Trophoblast cell (in vitro differentiated cells and primary cell): ENCODE measurements at regions not wholly inside any gene's neighbourhood (a gene's known extent, or its start where the extent isn't known, plus 50 kb on each side); places are given as distances from the start of the nearest gene placed in this dataset.

Experiments
- DNase-seq, 2 donors: peaks; one replicate each; pipeline ENCODE4 v3.0.0-alpha.2; 2016
- H2AFZ ChIP-seq: 2 replicates; pipeline ENCODE4 v1.6.1; 2013; ENCODE audit warnings: low read length, moderate library complexity, mild to moderate bottlenecking; ENCODE audit not compliant: insufficient read depth, poor library complexity
- H2AK5ac ChIP-seq: 2 replicates; pipeline ENCODE4 v1.6.1; 2013; ENCODE audit warnings: mild to moderate bottlenecking, low read length
- H2BK120ac ChIP-seq: 2 replicates; pipeline ENCODE4 v1.6.1; 2013; ENCODE audit warnings: low read length, mild to moderate bottlenecking, moderate library complexity; ENCODE audit not compliant: insufficient read depth, poor library complexity
- H2BK12ac ChIP-seq: 2 replicates; pipeline ENCODE4 v1.6.1; 2013; ENCODE audit warnings: mild to moderate bottlenecking, low read length, moderate library complexity
- H2BK5ac ChIP-seq: 2 replicates; pipeline ENCODE4 v1.6.1; 2013; ENCODE audit warnings: low read length, low read depth, moderate library complexity, mild to moderate bottlenecking; ENCODE audit not compliant: poor library complexity
- H3K14ac ChIP-seq: 2 replicates; pipeline ENCODE4 v1.6.1; 2013; ENCODE audit warnings: mild to moderate bottlenecking, low read length
- H3K18ac ChIP-seq: 2 replicates; pipeline ENCODE4 v1.6.1; 2013; ENCODE audit warnings: mild to moderate bottlenecking, low read length
- H3K23ac ChIP-seq: 2 replicates; pipeline ENCODE4 v1.6.1; 2013; ENCODE audit warnings: low read length
- H3K27ac ChIP-seq: 2 replicates; pipeline ENCODE4 v1.5.1; 2013; ENCODE audit warnings: low read depth, mild to moderate bottlenecking, inconsistent platforms, low read length, moderate library complexity
- H3K27me3 ChIP-seq: 2 replicates; pipeline ENCODE4 v1.6.1; 2013; ENCODE audit warnings: inconsistent platforms, mild to moderate bottlenecking, low read length, moderate library complexity; ENCODE audit not compliant: insufficient read depth
- H3K36me3 ChIP-seq, 2 experiments: 1 replicate in 1 of 2; 2 replicates in 1 of 2; pipeline ENCODE4 v1.6.1; 2013; ENCODE audit warnings: low read length in 2 of 2, mild to moderate bottlenecking in 2 of 2, moderate library complexity in 1 of 2; ENCODE audit not compliant: insufficient read depth in 2 of 2, control insufficient read depth in 1 of 2
- H3K4ac ChIP-seq: 2 replicates; pipeline ENCODE4 v1.6.1; 2013; ENCODE audit warnings: low read depth, mild to moderate bottlenecking, low read length, moderate library complexity
- H3K4me1 ChIP-seq, 2 experiments: 1 replicate in 1 of 2; 2 replicates in 1 of 2; pipeline ENCODE4 v1.6.1; 2013; ENCODE audit warnings: low read length in 2 of 2, mild to moderate bottlenecking in 2 of 2, moderate library complexity in 1 of 2; ENCODE audit not compliant: insufficient read depth in 2 of 2, control insufficient read depth in 1 of 2
- H3K4me2 ChIP-seq: 2 replicates; pipeline ENCODE4 v1.6.1; 2013; ENCODE audit warnings: inconsistent platforms, mild to moderate bottlenecking, low read length, moderate library complexity
- H3K4me3 ChIP-seq: 2 replicates; pipeline ENCODE4 v1.5.1; 2013; ENCODE audit warnings: mild to moderate bottlenecking, low read depth, low read length, inconsistent platforms
- H3K79me1 ChIP-seq: one replicate; pipeline ENCODE4 v1.6.1; 2013; ENCODE audit warnings: low read length
- H3K79me2 ChIP-seq: 2 replicates; pipeline ENCODE4 v1.6.1; 2013; ENCODE audit warnings: low read length, mild to moderate bottlenecking; ENCODE audit not compliant: control insufficient read depth, insufficient read depth, poor library complexity
- H3K9ac ChIP-seq: 2 replicates; pipeline ENCODE4 v1.6.1; 2013; ENCODE audit warnings: mild to moderate bottlenecking, low read length
- H3K9me3 ChIP-seq: 2 replicates; pipeline ENCODE4 v1.6.1; 2013; ENCODE audit warnings: low read depth, mild to moderate bottlenecking, control low read depth, inconsistent platforms, low read length; ENCODE audit not compliant: insufficient read depth
- H4K12ac ChIP-seq: 2 replicates; pipeline ENCODE4 v1.6.1; 2013; ENCODE audit warnings: low read depth, mild to moderate bottlenecking, low read length, moderate library complexity
- H4K8ac ChIP-seq: 2 replicates; pipeline ENCODE4 v1.6.1; 2013; ENCODE audit warnings: low read depth, mild to moderate bottlenecking, low read length, moderate library complexity
- H4K91ac ChIP-seq: one replicate; pipeline ENCODE4 v1.6.1; 2013; ENCODE audit warnings: low read depth, mild to moderate bottlenecking, low read length, moderate library complexity
- WGBS: extraction: QIAGEN DNeasy Blood & Tissue Kit; methylation state at CpG from one replicate; pipeline ENCODE4 v1.1.7; 2013; ENCODE audit warnings: missing lambda C conversion rate; ENCODE audit not compliant: insufficient read length, insufficient coverage; ENCODE audit errors: extremely low coverage; 5-methylcytosine and 5-hydroxymethylcytosine counted together

DNA sequence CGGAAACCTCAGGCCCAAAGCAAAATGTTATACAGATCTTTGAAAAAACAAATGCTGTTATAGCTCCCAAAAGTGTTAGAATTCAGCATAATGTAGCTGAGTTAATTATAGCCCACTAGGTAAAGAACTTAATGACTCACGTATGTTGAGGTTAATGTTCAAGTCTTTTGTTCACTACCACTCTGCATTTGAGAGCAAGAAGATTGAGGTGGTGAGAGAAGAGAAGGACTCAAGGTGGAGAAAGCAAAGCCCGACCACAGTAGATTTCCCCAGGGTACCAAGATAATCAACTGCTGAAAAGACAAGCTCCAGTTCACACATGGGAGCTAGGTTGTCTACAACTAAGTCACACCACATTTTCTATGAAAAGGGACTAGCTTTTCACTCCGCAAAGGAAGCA, 480.2 kb downstream of the DTHD1 start:
- Histone ChIP-seq H3K9me3 (no peaks in the 10 kb centered on the region), H3K9ac (no peak overlapping the region), H4K12ac (no peak overlapping the region), H3K27ac (no peak overlapping the region), H3K36me3 (no peaks in the 10 kb centered on the region), H3K4me1 (no peaks in the 10 kb centered on the region), H2BK120ac (no peak overlapping the region), H4K91ac (no peak overlapping the region), H3K18ac (no peak overlapping the region), H2AK5ac (no peak overlapping the region), H3K79me2 (no peaks in the 10 kb centered on the region), H3K79me1 (no peaks in the 10 kb centered on the region), H4K8ac (no peak overlapping the region), H3K4me3 (no peak overlapping the region), H3K4ac (no peak overlapping the region), H2AFZ (no peak overlapping the region), H3K4me2 (no peak overlapping the region), H3K27me3 (no peaks in the 10 kb centered on the region), H2BK12ac (no peak overlapping the region), H3K14ac (no peak overlapping the region), H2BK5ac (no peak overlapping the region), H3K23ac (no peak overlapping the region)
- no peak for DNase-seq
- no CpG with 5 or more reads among the region's 4 CpGs for WGBS

DNA sequence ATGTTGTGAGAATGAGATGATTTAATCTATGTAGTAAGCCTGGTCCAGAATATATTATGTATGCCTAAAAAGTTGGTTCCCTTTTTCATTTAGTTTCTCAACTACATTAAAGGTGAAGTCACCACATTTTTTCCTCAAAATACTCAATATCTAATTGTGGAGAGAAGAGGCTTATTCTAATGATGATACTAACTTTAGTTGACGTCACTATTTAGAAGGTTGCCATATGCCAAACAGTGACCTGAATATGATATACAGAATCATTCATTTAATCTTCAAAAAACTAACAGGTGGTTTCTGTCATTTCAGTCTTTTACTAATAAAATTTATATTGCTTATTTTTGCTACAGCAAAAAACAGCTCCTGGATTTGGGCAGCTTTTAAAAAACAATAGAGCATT, 480.7 kb upstream of the NWD2 start:
- H2BK5ac ChIP-seq: no peak overlapping the region
- no peak overlapping the region for H4K12ac ChIP-seq
- H4K91ac ChIP-seq: no peak overlapping the region
- no peak overlapping the region for H3K14ac ChIP-seq
- no peaks in the 10 kb centered on the region for H3K9me3 ChIP-seq
- no peak overlapping the region for H3K9ac ChIP-seq
- no peak overlapping the region for H3K4me2 ChIP-seq
- no peak overlapping the region for H3K23ac ChIP-seq
- no peak overlapping the region for H2BK120ac ChIP-seq
- no peaks in the 10 kb centered on the region for H3K27me3 ChIP-seq
- no peaks in the 10 kb centered on the region for H3K79me2 ChIP-seq
- H3K79me1 ChIP-seq: no peaks in the 10 kb centered on the region
- no peaks in the 10 kb centered on the region for H3K36me3 ChIP-seq
- H3K4me3 ChIP-seq: no peak overlapping the region
- no peak overlapping the region for H3K4ac ChIP-seq
- H2AK5ac ChIP-seq: no peak overlapping the region
- no CpG with 5 or more reads among the region's 1 CpG for WGBS
- H3K27ac ChIP-seq: no peak overlapping the region
- H3K18ac ChIP-seq: no peak overlapping the region
- H2BK12ac ChIP-seq: no peak overlapping the region
- DNase-seq: no peak
- no peak overlapping the region for H2AFZ ChIP-seq
- H3K4me1 ChIP-seq: no peaks in the 10 kb centered on the region
- H4K8ac ChIP-seq: no peak overlapping the region

GRCh38 chr4:36767596-36767995, 476.9 kb upstream of the NWD2 start:
- H2BK5ac ChIP-seq: no peak overlapping the region
- H3K9me3 ChIP-seq: no peaks in the 10 kb centered on the region
- H3K27ac ChIP-seq: no peak overlapping the region
- no peaks in the 10 kb centered on the region for H3K27me3 ChIP-seq
- no peak overlapping the region for H4K8ac ChIP-seq
- H3K4me2 ChIP-seq: no peak overlapping the region
- no peaks in the 10 kb centered on the region for H3K36me3 ChIP-seq
- H4K12ac ChIP-seq: no peak overlapping the region
- no peak overlapping the region for H3K4ac ChIP-seq
- no peak overlapping the region for H4K91ac ChIP-seq
- no CpG with 5 or more reads among the region's 1 CpG for WGBS
- no peak overlapping the region for H3K14ac ChIP-seq
- no peak overlapping the region for H3K9ac ChIP-seq
- H3K79me2 ChIP-seq: no peaks in the 10 kb centered on the region
- no peaks in the 10 kb centered on the region for H3K79me1 ChIP-seq
- H2BK120ac ChIP-seq: no peak overlapping the region
- no peak overlapping the region for H3K23ac ChIP-seq
- no peaks in the 10 kb centered on the region for H3K4me1 ChIP-seq
- no peak overlapping the region for H3K18ac ChIP-seq
- H3K4me3 ChIP-seq: no peak overlapping the region
- no peak for DNase-seq
- H2BK12ac ChIP-seq: no peak overlapping the region
- H2AFZ ChIP-seq: no peak overlapping the region
- H2AK5ac ChIP-seq: no peak overlapping the region

GRCh38 chr4:36771411-36772153, 473.0 kb upstream of the NWD2 start:
- Histone ChIP-seq H4K8ac (no peak overlapping the region), H3K79me2 (no peaks in the 10 kb centered on the region), H3K23ac (no peak overlapping the region), H4K91ac (no peak overlapping the region), H3K79me1 (no peaks in the 10 kb centered on the region), H3K9ac (no peak overlapping the region), H3K4ac (no peak overlapping the region), H3K27me3 (no peaks in the 10 kb centered on the region), H3K4me2 (no peak overlapping the region), H3K9me3 (no peaks in the 10 kb centered on the region), H3K4me1 (no peaks in the 10 kb centered on the region), H2AK5ac (no peak overlapping the region), H3K14ac (no peak overlapping the region), H4K12ac (no peak overlapping the region), H3K4me3 (no peak overlapping the region), H2BK5ac (no peak overlapping the region), H3K18ac (no peak overlapping the region), H3K27ac (no peak overlapping the region), H2BK12ac (no peak overlapping the region), H3K36me3 (no peaks in the 10 kb centered on the region), H2BK120ac (no peak overlapping the region), H2AFZ (no peak overlapping the region)
- WGBS: no CpG with 5 or more reads among the region's 2 CpGs
- no peak for DNase-seq
